ENCODE measurements at regions not wholly inside any gene's neighbourhood (a gene's known extent, or its start where the extent isn't known, plus 50 kb on each side); places are given as distances from the start of the nearest gene placed in this dataset.
"Not testable (repeated sequence)": the region's sequence is repeated elsewhere in the genome, so short reads cannot be mapped to it uniquely, and the experiment has no call there.

GRCh38 chr2:176997792-176998169 is 214.8 kb upstream of the HNRNPA3 start:
- DNase-seq (ENCODE audit: low read depth in 4 of 4, low spot score in 1 of 4): no peak

GRCh38 chr2:176999301-176999700 is 213.3 kb upstream of the HNRNPA3 start:
- DNase-seq (ENCODE audit: low read depth in 4 of 4, low spot score in 1 of 4): no peak

GRCh38 chr2:177000061-177000714 is 212.4 kb upstream of the HNRNPA3 start:
- no peak for DNase-seq (ENCODE audit: low read depth in 4 of 4, low spot score in 1 of 4)

- DNase-seq (ENCODE audit: low read depth in 4 of 4, low spot score in 1 of 4): no peak
Measured at GRCh38 chr2:177000715-177001072, 211.9 kb upstream of the HNRNPA3 start.

- no peak for DNase-seq (ENCODE audit: low read depth in 4 of 4, low spot score in 1 of 4)
Measured at GRCh38 chr2:177001334-177001733, 211.3 kb upstream of the HNRNPA3 start.

- DNase-seq (ENCODE audit: low read depth in 4 of 4, low spot score in 1 of 4): no peak
Measured at GRCh38 chr2:177002983-177003382, 209.6 kb upstream of the HNRNPA3 start.

GRCh38 chr2:177007726-177008125 is 204.9 kb upstream of the HNRNPA3 start:
- not testable (repeated sequence) for DNase-seq (ENCODE audit: low read depth in 4 of 4, low spot score in 1 of 4)

- not testable (repeated sequence) for DNase-seq (ENCODE audit: low read depth in 4 of 4, low spot score in 1 of 4)
Measured at GRCh38 chr2:177008662-177009061, 203.9 kb upstream of the HNRNPA3 start.

GRCh38 chr2:177010146-177010545 is 202.4 kb upstream of the HNRNPA3 start:
- no peak for DNase-seq (ENCODE audit: low read depth in 4 of 4, low spot score in 1 of 4)

GRCh38 chr2:177010861-177011260 is 201.7 kb upstream of the HNRNPA3 start:
- DNase-seq (ENCODE audit: low read depth in 4 of 4, low spot score in 1 of 4): no peak

GRCh38 chr2:177014946-177015345 is 197.6 kb upstream of the HNRNPA3 start:
- DNase-seq (ENCODE audit: low read depth in 4 of 4, low spot score in 1 of 4): no peak

- no peak for DNase-seq (ENCODE audit: low read depth in 4 of 4, low spot score in 1 of 4)
Measured at GRCh38 chr2:177015356-177015923, 197.2 kb upstream of the HNRNPA3 start.

GRCh38 chr2:177020524-177021119 is 192.0 kb upstream of the HNRNPA3 start:
- DNase-seq (ENCODE audit: low read depth in 4 of 4, low spot score in 1 of 4): no peak

GRCh38 chr2:177021706-177022343 is 190.8 kb upstream of the HNRNPA3 start:
- no peak for DNase-seq (ENCODE audit: low read depth in 4 of 4, low spot score in 1 of 4)

- DNase-seq (ENCODE audit: low read depth in 4 of 4, low spot score in 1 of 4): no peak
Measured at GRCh38 chr2:177024765-177025164, 187.8 kb upstream of the HNRNPA3 start.

GRCh38 chr2:177026253-177026652 is 186.3 kb upstream of the HNRNPA3 start:
- DNase-seq (ENCODE audit: low read depth in 4 of 4, low spot score in 1 of 4): no peak

- no peak for DNase-seq (ENCODE audit: low read depth in 4 of 4, low spot score in 1 of 4)
Measured at GRCh38 chr2:177026956-177027355, 185.6 kb upstream of the HNRNPA3 start.

- DNase-seq (ENCODE audit: low read depth in 4 of 4, low spot score in 1 of 4): no peak
Measured at GRCh38 chr2:177028296-177028695, 184.3 kb upstream of the HNRNPA3 start.

- DNase-seq (ENCODE audit: low read depth in 4 of 4, low spot score in 1 of 4): no peak
Measured at GRCh38 chr2:177029075-177029474, 183.5 kb upstream of the HNRNPA3 start.

- DNase-seq (ENCODE audit: low read depth in 4 of 4, low spot score in 1 of 4): no peak
Measured at GRCh38 chr2:177029501-177029900, 183.1 kb upstream of the HNRNPA3 start.

GRCh38 chr2:177029901-177030300 is 182.7 kb upstream of the HNRNPA3 start:
- DNase-seq (ENCODE audit: low read depth in 4 of 4, low spot score in 1 of 4): no peak

GRCh38 chr2:177030451-177031105 is 182.0 kb upstream of the HNRNPA3 start:
- DNase-seq (ENCODE audit: low read depth in 4 of 4, low spot score in 1 of 4): no peak

Data from stimulated activated CD4-positive, alpha-beta T cell treated with anti-CD3 and anti-CD28 coated beads, Interleukin-1b, Interleukin-23, amount 100 ng/mL, for 24 hours (primary cell).